ENCODE measurements at regions not wholly inside any gene's neighbourhood (a gene's known extent, or its start where the extent isn't known, plus 50 kb on each side); places are given as distances from the start of the nearest gene placed in this dataset.
A peak's percentile ranks its signal among the peaks of the same experiment; 100 is the strongest.
"Not testable (repeated sequence)": the region's sequence is repeated elsewhere in the genome, so short reads cannot be mapped to it uniquely, and the experiment has no call there.

DNA sequence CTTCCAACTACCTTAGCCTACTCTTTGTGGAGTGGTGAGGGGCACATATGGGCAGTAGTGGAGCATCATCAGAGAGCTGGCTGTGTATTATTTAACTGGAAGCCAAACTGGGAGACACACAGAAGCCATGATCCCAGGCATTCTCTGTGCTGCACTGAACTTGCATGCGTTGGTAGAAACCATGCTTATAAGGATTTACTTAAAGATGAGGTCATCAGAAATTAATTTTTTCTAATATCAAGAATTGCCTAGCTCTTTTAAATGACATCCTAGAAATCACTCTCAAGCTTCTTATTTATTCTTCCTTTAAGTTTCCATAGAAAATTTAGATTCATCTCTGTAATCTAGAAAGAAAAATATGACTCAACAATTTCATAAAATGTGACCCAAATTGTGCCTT, 136.2 kb downstream of the KCNK1 start:
- Histone ChIP-seq H4K20me1 (ENCODE audit: low read length) (no peaks in the 10 kb centered on the region), H3K9me2 (replicated peaks; ENCODE audit: low read length) (no peaks in the 10 kb centered on the region), H3K9me3 (ENCODE audit: low read length) (peaks cover 7% of the 10 kb centered on the region; the same call in 1 of the 2 replicates), H3K4me1 (ENCODE audit: insufficient read depth, low read length) (no peaks in the 10 kb centered on the region), H3K4me3 (ENCODE audit: low read length) (no peak overlapping the region), H3K4me2 (ENCODE audit: low read length) (no peak overlapping the region), H3F3A (ENCODE audit: low read length, unreplicated experiment) (no peaks in the 10 kb centered on the region), H3K27me3 (ENCODE audit: low read length) (no peaks in the 10 kb centered on the region), H3K9ac (ENCODE audit: low read length) (no peak overlapping the region), H3K79me2 (ENCODE audit: low read length) (no peaks in the 10 kb centered on the region), H3K36me3 (ENCODE audit: low read depth, low read length) (no peaks in the 10 kb centered on the region), H3K27ac (ENCODE audit: low read length) (no peak overlapping the region), H2AFZ (ENCODE audit: low read length) (no peak overlapping the region)
- CTCF ChIA-PET: no interaction called here
- no peak for TF ChIP-seq EZH2phosphoT487 (IDR thresholded peaks at IDR 0.05; ENCODE audit: borderline replicate concordance, low read length)
- no peak for TF ChIP-seq EZH2 (IDR thresholded peaks at IDR 0.05; ENCODE audit: low read length, unreplicated experiment)
- DNase-seq (no peak), ATAC-seq (no peak)
- intact Hi-C loops (cut with micrococcal nuclease): no loop called here
- POLR2A ChIA-PET (ENCODE audit: unreplicated experiment): no interaction called here
- no TSS peak for BruUV-seq (replicated peaks)

DNA sequence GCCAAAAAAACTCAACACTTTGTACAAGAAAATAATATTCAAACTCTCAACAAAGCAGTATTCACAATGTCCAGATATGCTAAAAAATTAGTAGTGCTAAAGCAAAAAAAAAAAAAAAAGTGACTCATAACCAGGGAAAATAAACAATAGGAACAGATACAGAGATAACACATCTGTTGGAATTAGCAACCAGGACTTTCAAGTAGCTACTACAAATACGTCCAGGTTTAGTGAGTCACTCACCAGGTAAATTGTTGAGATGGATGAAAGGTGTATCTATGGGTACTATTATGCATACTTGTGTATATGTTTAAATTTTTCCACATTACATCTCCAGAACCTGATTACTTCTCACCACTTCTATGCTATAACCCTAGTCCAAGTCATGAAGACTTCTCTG, 144.8 kb upstream of the SLC35F3 start:
- Histone ChIP-seq H2AFZ (ENCODE audit: low read length) (no peak overlapping the region), H3K4me2 (ENCODE audit: low read length) (no peak overlapping the region), H3K4me3 (ENCODE audit: low read length) (no peak overlapping the region), H3K27me3 (ENCODE audit: low read length) (0 out of 2 replicates have a peak, but pooled peaks cover 3% of the 10 kb centered on the region), H3K27ac (ENCODE audit: low read length) (no peak overlapping the region), H4K20me1 (ENCODE audit: low read length) (no peaks in the 10 kb centered on the region), H3K79me2 (ENCODE audit: low read length) (no peaks in the 10 kb centered on the region), H3K4me1 (ENCODE audit: insufficient read depth, low read length) (no peaks in the 10 kb centered on the region), H3K9ac (ENCODE audit: low read length) (no peak overlapping the region), H3K9me2 (replicated peaks; ENCODE audit: low read length) (no peaks in the 10 kb centered on the region), H3K36me3 (ENCODE audit: low read depth, low read length) (no peaks in the 10 kb centered on the region), H3K9me3 (ENCODE audit: low read length) (no peaks in the 10 kb centered on the region), H3F3A (ENCODE audit: low read length, unreplicated experiment) (no peaks in the 10 kb centered on the region)
- CTCF ChIA-PET: no interaction called here
- DNase-seq: peak; percentile 58
- POLR2A ChIA-PET (ENCODE audit: unreplicated experiment): interaction anchor here (0.6 to 0.7 kb wide), 2 partner anchors 12 to 54 kb away, joined by 3 to 7 read pairs; no protein-coding TSS in a partner anchor
- BruUV-seq (replicated peaks): no TSS peak
- ATAC-seq: peak; percentile 53; the same call in 1 of the 2 replicates
- TF ChIP-seq EZH2 (IDR thresholded peaks at IDR 0.05; ENCODE audit: low read length, unreplicated experiment): no peak
- TF ChIP-seq, protein P1, sequence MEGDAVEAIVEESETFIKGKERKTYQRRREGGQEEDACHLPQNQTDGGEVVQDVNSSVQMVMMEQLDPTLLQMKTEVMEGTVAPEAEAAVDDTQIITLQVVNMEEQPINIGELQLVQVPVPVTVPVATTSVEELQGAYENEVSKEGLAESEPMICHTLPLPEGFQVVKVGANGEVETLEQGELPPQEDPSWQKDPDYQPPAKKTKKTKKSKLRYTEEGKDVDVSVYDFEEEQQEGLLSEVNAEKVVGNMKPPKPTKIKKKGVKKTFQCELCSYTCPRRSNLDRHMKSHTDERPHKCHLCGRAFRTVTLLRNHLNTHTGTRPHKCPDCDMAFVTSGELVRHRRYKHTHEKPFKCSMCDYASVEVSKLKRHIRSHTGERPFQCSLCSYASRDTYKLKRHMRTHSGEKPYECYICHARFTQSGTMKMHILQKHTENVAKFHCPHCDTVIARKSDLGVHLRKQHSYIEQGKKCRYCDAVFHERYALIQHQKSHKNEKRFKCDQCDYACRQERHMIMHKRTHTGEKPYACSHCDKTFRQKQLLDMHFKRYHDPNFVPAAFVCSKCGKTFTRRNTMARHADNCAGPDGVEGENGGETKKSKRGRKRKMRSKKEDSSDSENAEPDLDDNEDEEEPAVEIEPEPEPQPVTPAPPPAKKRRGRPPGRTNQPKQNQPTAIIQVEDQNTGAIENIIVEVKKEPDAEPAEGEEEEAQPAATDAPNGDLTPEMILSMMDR (conservative IDR thresholded peaks at IDR 0.05; ENCODE audit: low read depth, low read length): no peak
- TF ChIP-seq EZH2phosphoT487 (IDR thresholded peaks at IDR 0.05; ENCODE audit: borderline replicate concordance, low read length): no peak
- intact Hi-C loops (cut with micrococcal nuclease): no loop called here

DNA sequence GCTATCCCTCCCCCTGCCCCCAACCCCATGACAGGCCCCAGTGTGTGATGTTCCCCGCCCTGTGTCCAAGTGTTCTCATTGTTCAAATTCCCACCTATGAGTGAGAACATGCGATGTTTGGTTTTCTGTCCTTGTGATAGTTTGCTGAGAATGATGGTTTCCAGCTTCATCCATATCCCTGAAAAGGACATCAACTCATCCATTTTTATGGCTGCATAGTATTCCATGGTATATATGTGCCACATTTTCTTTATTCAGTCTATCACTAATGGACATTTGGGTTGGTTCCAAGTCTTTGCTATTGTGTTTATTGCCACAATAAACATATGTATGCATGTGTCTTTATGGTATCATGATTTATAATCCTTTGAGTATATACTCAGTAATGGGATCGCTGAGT, 140.2 kb upstream of the SLC35F3 start:
- H2AFZ ChIP-seq (ENCODE audit: low read length); H3K36me3 ChIP-seq (ENCODE audit: low read depth, low read length); H3K4me2 ChIP-seq (ENCODE audit: low read length); H3K4me1 ChIP-seq (ENCODE audit: insufficient read depth, low read length); intact Hi-C loops (cut with micrococcal nuclease); H3K9me2 ChIP-seq (replicated peaks; ENCODE audit: low read length); CTCF ChIA-PET; H3K9ac ChIP-seq (ENCODE audit: low read length); H3K27ac ChIP-seq (ENCODE audit: low read length); POLR2A ChIA-PET (ENCODE audit: unreplicated experiment); H3K27me3 ChIP-seq (ENCODE audit: low read length); DNase-seq; H3K4me3 ChIP-seq (ENCODE audit: low read length); H4K20me1 ChIP-seq (ENCODE audit: low read length); BruUV-seq (replicated peaks); ATAC-seq; H3F3A ChIP-seq (ENCODE audit: low read length, unreplicated experiment); H3K9me3 ChIP-seq (ENCODE audit: low read length); H3K79me2 ChIP-seq (ENCODE audit: low read length): not testable (repeated sequence)

DNA sequence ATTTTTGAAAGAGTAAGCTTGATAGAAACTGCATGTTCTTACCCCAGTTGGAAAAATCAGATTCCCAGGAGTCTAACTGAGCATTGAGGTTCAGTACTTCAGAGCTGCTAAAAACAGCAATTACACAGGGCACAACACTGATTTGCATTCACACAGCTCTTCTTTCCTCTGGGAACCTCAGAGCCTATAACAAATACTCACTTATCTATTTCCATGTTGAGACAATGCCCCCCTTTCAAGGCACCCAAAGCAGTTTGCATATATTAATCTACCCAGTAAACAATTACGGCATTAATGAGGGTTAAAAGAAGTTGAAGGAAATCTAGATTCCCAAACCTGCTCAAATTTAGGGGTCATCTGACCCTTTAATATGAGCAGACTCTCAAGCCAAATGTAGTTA, 126.9 kb upstream of the SLC35F3 start:
- Histone ChIP-seq H3K36me3 (ENCODE audit: low read depth, low read length) (no peaks in the 10 kb centered on the region), H3K4me2 (ENCODE audit: low read length) (no peak overlapping the region), H3K9me2 (replicated peaks; ENCODE audit: low read length) (no peaks in the 10 kb centered on the region), H3K79me2 (ENCODE audit: low read length) (no peaks in the 10 kb centered on the region), H3K9me3 (ENCODE audit: low read length) (0 out of 2 replicates have a peak, but pooled peaks cover 4% of the 10 kb centered on the region), H3K27me3 (ENCODE audit: low read length) (no peaks in the 10 kb centered on the region), H3K9ac (ENCODE audit: low read length) (no peak overlapping the region), H2AFZ (ENCODE audit: low read length) (no peak overlapping the region), H3K4me1 (ENCODE audit: insufficient read depth, low read length) (no peaks in the 10 kb centered on the region), H3K4me3 (ENCODE audit: low read length) (no peak overlapping the region), H3F3A (ENCODE audit: low read length, unreplicated experiment) (no peaks in the 10 kb centered on the region), H4K20me1 (ENCODE audit: low read length) (no peaks in the 10 kb centered on the region), H3K27ac (ENCODE audit: low read length) (no peak overlapping the region)
- ATAC-seq (no peak), DNase-seq (no peak)
- POLR2A ChIA-PET (ENCODE audit: unreplicated experiment): no interaction called here
- TF ChIP-seq, protein P1 (conservative IDR thresholded peaks at IDR 0.05; ENCODE audit: low read depth, low read length): no peak
- no peak for TF ChIP-seq EZH2phosphoT487 (IDR thresholded peaks at IDR 0.05; ENCODE audit: borderline replicate concordance, low read length)
- BruUV-seq (replicated peaks): no TSS peak
- intact Hi-C loops (cut with micrococcal nuclease): no loop called here
- CTCF ChIA-PET: no interaction called here
